ENCODE measurements at regions not wholly inside any gene's neighbourhood (a gene's known extent, or its start where the extent isn't known, plus 50 kb on each side); places are given as distances from the start of the nearest gene placed in this dataset.

GRCh38 chr3:145531548-145531947 lies 629.4 kb downstream of the PLOD2 start:
- no peaks in the 10 kb centered on the region for H3K9me3 ChIP-seq (ENCODE audit: low read depth, low read length, poor library complexity, severe bottlenecking)
- H3K4me1 ChIP-seq (ENCODE audit: insufficient read depth, low read length, poor library complexity, severe bottlenecking), result no peaks in the 10 kb centered on the region
- no peak overlapping the region for H3K4me3 ChIP-seq (ENCODE audit: low read depth, low read length, poor library complexity, severe bottlenecking)
- H3K27ac ChIP-seq (ENCODE audit: low read depth, low read length, poor library complexity, severe bottlenecking), result no peak overlapping the region
- POLR2A ChIA-PET (ENCODE audit: low non-redundant PET), result no interaction called here
- H3K36me3 ChIP-seq (ENCODE audit: insufficient read depth, low read length, poor library complexity, severe bottlenecking), result no peaks in the 10 kb centered on the region
- no TSS peak for BruUV-seq (replicated peaks)
- DNase-seq (ENCODE audit: low spot score), result no peak
- CTCF ChIA-PET, result no interaction called here
- TF ChIP-seq CTCF (conservative IDR thresholded peaks at IDR 0.05; ENCODE audit: low read depth, low read length) (no peak), EZH2 (IDR thresholded peaks at IDR 0.05; ENCODE audit: borderline replicate concordance, low read depth, low read length, poor library complexity, severe bottlenecking) (no peak)
- H3K27me3 ChIP-seq (replicated peaks; ENCODE audit: insufficient read depth, low read depth, low read length, poor library complexity), result no peaks in the 10 kb centered on the region
- intact Hi-C loops (cut with micrococcal nuclease; ENCODE audit: unreplicated experiment), result no loop called here

GRCh38 chr3:145533696-145534095 lies 627.3 kb downstream of the PLOD2 start:
- DNase-seq (ENCODE audit: low spot score), result no peak
- no peak for TF ChIP-seq EZH2 (IDR thresholded peaks at IDR 0.05; ENCODE audit: borderline replicate concordance, low read depth, low read length, poor library complexity, severe bottlenecking)
- no peak for TF ChIP-seq CTCF (conservative IDR thresholded peaks at IDR 0.05; ENCODE audit: low read depth, low read length)
- H3K9me3 ChIP-seq (ENCODE audit: low read depth, low read length, poor library complexity, severe bottlenecking), result no peaks in the 10 kb centered on the region
- BruUV-seq (replicated peaks), result no TSS peak
- H3K4me1 ChIP-seq (ENCODE audit: insufficient read depth, low read length, poor library complexity, severe bottlenecking), result no peaks in the 10 kb centered on the region
- ChIA-PET POLR2A (ENCODE audit: low non-redundant PET) (no interaction called here), CTCF (no interaction called here)
- no peak overlapping the region for H3K27ac ChIP-seq (ENCODE audit: low read depth, low read length, poor library complexity, severe bottlenecking)
- H3K27me3 ChIP-seq (replicated peaks; ENCODE audit: insufficient read depth, low read depth, low read length, poor library complexity), result no peaks in the 10 kb centered on the region
- intact Hi-C loops (cut with micrococcal nuclease; ENCODE audit: unreplicated experiment), result no loop called here
- no peak overlapping the region for H3K4me3 ChIP-seq (ENCODE audit: low read depth, low read length, poor library complexity, severe bottlenecking)
- no peaks in the 10 kb centered on the region for H3K36me3 ChIP-seq (ENCODE audit: insufficient read depth, low read length, poor library complexity, severe bottlenecking)

- no peaks in the 10 kb centered on the region for H3K27me3 ChIP-seq (replicated peaks; ENCODE audit: insufficient read depth, low read depth, low read length, poor library complexity)
- peaks cover 5% of the 10 kb centered on the region for H3K9me3 ChIP-seq (ENCODE audit: low read depth, low read length, poor library complexity, severe bottlenecking)
- H3K4me1 ChIP-seq (ENCODE audit: insufficient read depth, low read length, poor library complexity, severe bottlenecking), result no peaks in the 10 kb centered on the region
- DNase-seq (ENCODE audit: low spot score), result no peak
- H3K27ac ChIP-seq (ENCODE audit: low read depth, low read length, poor library complexity, severe bottlenecking), result no peak overlapping the region
- POLR2A ChIA-PET (ENCODE audit: low non-redundant PET), result no interaction called here
- TF ChIP-seq EZH2 (IDR thresholded peaks at IDR 0.05; ENCODE audit: borderline replicate concordance, low read depth, low read length, poor library complexity, severe bottlenecking), result no peak
- intact Hi-C loops (cut with micrococcal nuclease; ENCODE audit: unreplicated experiment), result no loop called here
- BruUV-seq (replicated peaks), result no TSS peak
- no peak overlapping the region for H3K4me3 ChIP-seq (ENCODE audit: low read depth, low read length, poor library complexity, severe bottlenecking)
- CTCF ChIA-PET, result no interaction called here
- H3K36me3 ChIP-seq (ENCODE audit: insufficient read depth, low read length, poor library complexity, severe bottlenecking), result no peaks in the 10 kb centered on the region
These were observed 624.5 kb downstream of the PLOD2 start for GRCh38 chr3:145536461-145536860.

- Histone ChIP-seq H3K9me3 (ENCODE audit: low read depth, low read length, poor library complexity, severe bottlenecking) (no peaks in the 10 kb centered on the region), H3K27me3 (replicated peaks; ENCODE audit: insufficient read depth, low read depth, low read length, poor library complexity) (no peaks in the 10 kb centered on the region), H3K4me3 (ENCODE audit: low read depth, low read length, poor library complexity, severe bottlenecking) (no peak overlapping the region), H3K4me1 (ENCODE audit: insufficient read depth, low read length, poor library complexity, severe bottlenecking) (no peaks in the 10 kb centered on the region), H3K36me3 (ENCODE audit: insufficient read depth, low read length, poor library complexity, severe bottlenecking) (no peaks in the 10 kb centered on the region), H3K27ac (ENCODE audit: low read depth, low read length, poor library complexity, severe bottlenecking) (no peak overlapping the region)
- no TSS peak for BruUV-seq (replicated peaks)
- intact Hi-C loops (cut with micrococcal nuclease; ENCODE audit: unreplicated experiment), result no loop called here
- TF ChIP-seq EZH2 (IDR thresholded peaks at IDR 0.05; ENCODE audit: borderline replicate concordance, low read depth, low read length, poor library complexity, severe bottlenecking), result no peak
- TF ChIP-seq CTCF (conservative IDR thresholded peaks at IDR 0.05; ENCODE audit: low read depth, low read length), result no peak
- no peak for DNase-seq (ENCODE audit: low spot score)
- ChIA-PET CTCF (no interaction called here), POLR2A (ENCODE audit: low non-redundant PET) (no interaction called here)
These were observed 610.5 kb downstream of the PLOD2 start for GRCh38 chr3:145550522-145550921.

Measured in A673 (cell line).